Neural cell (in vitro differentiated cells): ENCODE measurements at regions not wholly inside any gene's neighbourhood (a gene's known extent, or its start where the extent isn't known, plus 50 kb on each side); places are given as distances from the start of the nearest gene placed in this dataset.

Source experiments
- H2AFZ ChIP-seq: fragments of 200-600, 300-800 bp; sonication (generic), shearing (Covaris generic); 2 replicates; pipeline ENCODE4 v1.6.0; 2014; ENCODE audit warnings: low read depth, mild to moderate bottlenecking, antibody characterized with exemption, low read length, moderate library complexity
- H3F3A ChIP-seq: fragments of 200-600 bp; shearing (Covaris generic); 2 replicates; pipeline ENCODE4 v1.6.1; 2016; ENCODE audit warnings: mild to moderate bottlenecking, moderate library complexity, mixed read lengths, antibody characterized with exemption, low read length; ENCODE audit not compliant: insufficient read depth, poor library complexity, severe bottlenecking
- H3K27ac ChIP-seq: fragments of 200-600, 300-800 bp; sonication (generic), shearing (Covaris generic); 2 replicates; pipeline ENCODE4 v1.5.1; 2014; ENCODE audit warnings: mild to moderate bottlenecking, low read length, moderate library complexity
- H3K27me3 ChIP-seq: fragments of 300-800, 200-600 bp; sonication (generic), shearing (Covaris generic); 2 replicates; pipeline ENCODE4 v1.6.0; 2014; ENCODE audit warnings: mild to moderate bottlenecking, low read depth, low read length, moderate library complexity; ENCODE audit not compliant: insufficient read depth
- H3K36me3 ChIP-seq: fragments of 300-800, 200-600 bp; sonication (generic), shearing (Covaris generic); 2 replicates; pipeline ENCODE4 v1.5.1; 2014; ENCODE audit warnings: mild to moderate bottlenecking, antibody characterized with exemption, low read length, moderate library complexity; ENCODE audit not compliant: insufficient read depth
- H3K4me2 ChIP-seq: fragments of 300-800, 200-600 bp; sonication (generic), shearing (Covaris generic); 2 replicates; pipeline ENCODE4 v1.6.0; 2014; ENCODE audit warnings: mild to moderate bottlenecking, low read length
- H3K4me3 ChIP-seq: fragments of 300-800, 200-600 bp; sonication (generic), shearing (Covaris generic); 2 replicates; pipeline ENCODE4 v1.5.1; 2014; ENCODE audit warnings: mild to moderate bottlenecking, low read length, moderate library complexity
- H3K79me2 ChIP-seq: fragments of 200-600 bp; shearing (Covaris generic); replicated peaks from 2 replicates; pipeline ENCODE4 v1.6.0; 2014; ENCODE audit warnings: mild to moderate bottlenecking, low read length, moderate library complexity; ENCODE audit not compliant: insufficient read depth
- H3K9ac ChIP-seq: fragments of 300-800, 200-600 bp; sonication (generic), shearing (Covaris generic); 2 replicates; pipeline ENCODE4 v1.6.1; 2016; ENCODE audit warnings: mild to moderate bottlenecking, low read length, mixed read lengths
- H3K9me2 ChIP-seq: fragments of 200-600 bp; shearing (Covaris generic); 2 replicates; pipeline ENCODE4 v1.6.1; 2016; ENCODE audit warnings: mild to moderate bottlenecking, low read length, mixed read lengths; ENCODE audit not compliant: insufficient read depth
- H3K9me3 ChIP-seq: fragments of 200-600, 300-800 bp; sonication (generic), shearing (Covaris generic); 2 replicates; pipeline ENCODE4 v1.6.1; 2016; ENCODE audit warnings: mild to moderate bottlenecking, mixed run types, low read length, moderate library complexity, mixed read lengths
- H4K20me1 ChIP-seq: fragments of 200-600 bp; shearing (Covaris generic); 2 replicates; pipeline ENCODE4 v1.6.1; 2016; ENCODE audit warnings: mild to moderate bottlenecking, mixed run types; ENCODE audit not compliant: insufficient read depth
- CTCF ChIP-seq: fragments of 450-650 bp; IDR thresholded peaks from 2 replicates; pipeline ENCODE4 v1.5.1; 2014; ENCODE audit warnings: antibody characterized with exemption, mild to moderate bottlenecking, moderate library complexity; ENCODE audit not compliant: poor library complexity, severe bottlenecking
- EP300 ChIP-seq: fragments of 450-650 bp; conservative IDR thresholded peaks from 2 replicates; pipeline ENCODE4 v1.6.1; 2014; ENCODE audit warnings: antibody characterized with exemption, mild to moderate bottlenecking, moderate library complexity; ENCODE audit not compliant: poor library complexity, severe bottlenecking
- EZH2 ChIP-seq: fragments of 200-600, 300-800 bp; shearing (Covaris generic), sonication (generic); IDR thresholded peaks from 2 replicates; pipeline ENCODE4 v1.6.1; 2014; ENCODE audit warnings: antibody characterized with exemption, low read length, borderline replicate concordance, mild to moderate bottlenecking; ENCODE audit not compliant: insufficient read depth, poor library complexity, severe bottlenecking
- MXI1 ChIP-seq: fragments of 450-650 bp; conservative IDR thresholded peaks from 2 replicates; pipeline ENCODE4 v1.6.1; 2014; ENCODE audit warnings: antibody characterized with exemption, mild to moderate bottlenecking; ENCODE audit not compliant: poor library complexity, severe bottlenecking
- POLR2AphosphoS5 ChIP-seq: IDR thresholded peaks from 2 replicates; pipeline ENCODE4 v1.6.1; 2012
- RAD21 ChIP-seq: fragments of 450-650 bp; conservative IDR thresholded peaks from 2 replicates; pipeline ENCODE4 v1.6.1; 2014; ENCODE audit warnings: antibody characterized with exemption, mild to moderate bottlenecking, moderate library complexity
- REST ChIP-seq: IDR thresholded peaks from 2 replicates; pipeline ENCODE4 v1.6.1; 2012; ENCODE audit warnings: borderline replicate concordance
- SMC3 ChIP-seq: fragments of 450-650 bp; conservative IDR thresholded peaks from 2 replicates; pipeline ENCODE4 v1.6.1; 2014; ENCODE audit warnings: antibody characterized with exemption, mild to moderate bottlenecking, moderate library complexity; ENCODE audit not compliant: poor library complexity
- TAF1 ChIP-seq: IDR thresholded peaks from 2 replicates; pipeline ENCODE4 v1.6.1; 2012; ENCODE audit warnings: low read depth

- Histone ChIP-seq H3K9me3 (no peaks in the 10 kb centered on the region), H3K79me2 (no peaks in the 10 kb centered on the region), H2AFZ (no peak overlapping the region), H3K9me2 (no peaks in the 10 kb centered on the region), H3K36me3 (no peaks in the 10 kb centered on the region), H3K4me3 (no peak overlapping the region), H3K4me2 (no peak overlapping the region), H3K9ac (no peak overlapping the region), H3F3A (no peaks in the 10 kb centered on the region), H3K27me3 (no peaks in the 10 kb centered on the region), H3K27ac (no peak overlapping the region), H4K20me1 (no peaks in the 10 kb centered on the region)
- TF ChIP-seq EZH2 = no peak
- no peak for TF ChIP-seq CTCF
These were observed 166.7 kb upstream of the TNP1 start for GRCh38 chr2:217026569-217026968.

GRCh38 chr2:217026161-217026560 is 166.3 kb upstream of the TNP1 start:
- Histone ChIP-seq H2AFZ (no peak overlapping the region), H3K4me3 (no peak overlapping the region), H3K36me3 (no peaks in the 10 kb centered on the region), H3K27ac (no peak overlapping the region), H3K9ac (no peak overlapping the region), H3K9me3 (no peaks in the 10 kb centered on the region), H3K9me2 (no peaks in the 10 kb centered on the region), H3K79me2 (no peaks in the 10 kb centered on the region), H4K20me1 (no peaks in the 10 kb centered on the region), H3F3A (no peaks in the 10 kb centered on the region), H3K27me3 (no peaks in the 10 kb centered on the region), H3K4me2 (no peak overlapping the region)
- TF ChIP-seq RAD21 (no peak), EP300 (no peak), REST (no peak), TAF1 (no peak), MXI1 (no peak), POLR2AphosphoS5 (no peak)

DNA sequence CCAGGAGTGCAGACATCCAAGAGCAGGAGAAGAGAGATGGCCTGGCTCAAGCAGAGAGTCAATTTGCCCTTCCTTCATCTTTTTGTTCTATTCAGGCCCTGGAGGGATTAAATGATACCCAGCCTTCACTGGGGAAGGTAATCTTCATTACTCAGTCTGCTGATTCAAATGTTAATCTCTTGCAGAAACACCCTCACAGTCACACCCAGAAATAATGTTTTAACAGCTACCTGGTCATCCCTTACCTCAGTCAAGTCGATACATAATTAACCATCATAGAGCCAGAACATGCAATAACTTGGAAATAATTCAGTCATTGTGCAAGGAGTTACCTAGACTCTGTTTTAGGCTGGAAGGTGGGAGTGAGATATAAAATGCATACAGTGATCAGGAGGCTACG is 163.7 kb upstream of the TNP1 start:
- H4K20me1 ChIP-seq = no peaks in the 10 kb centered on the region
- H3K9me3 ChIP-seq = no peaks in the 10 kb centered on the region
- H3K4me3 ChIP-seq = no peak overlapping the region
- H3K79me2 ChIP-seq = no peaks in the 10 kb centered on the region
- H3K36me3 ChIP-seq = no peaks in the 10 kb centered on the region
- H2AFZ ChIP-seq = no peak overlapping the region
- H3K4me2 ChIP-seq = no peak overlapping the region
- TF ChIP-seq TAF1 (no peak), REST (no peak), SMC3 (no peak), CTCF (no peak), RAD21 (no peak), POLR2AphosphoS5 (no peak), MXI1 (no peak)
- H3K27ac ChIP-seq = no peak overlapping the region
- no peaks in the 10 kb centered on the region for H3K27me3 ChIP-seq
- H3K9me2 ChIP-seq = no peaks in the 10 kb centered on the region
- H3K9ac ChIP-seq = no peak overlapping the region
- no peaks in the 10 kb centered on the region for H3F3A ChIP-seq
